GM19043 (cell line): ENCODE measurements at regions not wholly inside any gene's neighbourhood (a gene's known extent, or its start where the extent isn't known, plus 50 kb on each side); places are given as distances from the start of the nearest gene placed in this dataset.
"Not testable (repeated sequence)": the region's sequence is repeated elsewhere in the genome, so short reads cannot be mapped to it uniquely, and the experiment has no call there.

Experiments
- ATAC-seq: cut with Tn5 transposase; IDR thresholded peaks from one replicate; pipeline ENCODE4 v1.9.1; 2021; ENCODE audit warnings: low read depth; ENCODE audit not compliant: unreplicated experiment

DNA sequence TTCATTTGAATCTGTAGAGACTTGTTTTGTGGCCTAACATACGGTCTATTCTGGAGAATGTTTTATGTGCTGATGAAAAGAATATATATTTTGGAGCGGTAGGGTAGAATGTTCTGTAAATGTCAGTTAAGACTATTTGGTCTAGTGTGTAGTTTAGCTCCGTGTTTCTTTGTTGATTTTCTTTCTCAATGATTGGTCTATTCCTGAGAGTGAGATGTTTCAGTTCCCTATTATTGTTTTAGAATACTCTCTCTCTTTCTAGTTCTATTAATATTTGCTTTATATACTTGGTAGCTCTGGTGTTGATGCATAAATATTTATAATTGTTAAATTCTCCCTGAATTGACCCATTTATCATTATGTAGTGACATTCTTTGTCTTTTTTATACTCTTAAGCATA is 236.5 kb downstream of the GLUD2 start:
- ATAC-seq: no peak

DNA sequence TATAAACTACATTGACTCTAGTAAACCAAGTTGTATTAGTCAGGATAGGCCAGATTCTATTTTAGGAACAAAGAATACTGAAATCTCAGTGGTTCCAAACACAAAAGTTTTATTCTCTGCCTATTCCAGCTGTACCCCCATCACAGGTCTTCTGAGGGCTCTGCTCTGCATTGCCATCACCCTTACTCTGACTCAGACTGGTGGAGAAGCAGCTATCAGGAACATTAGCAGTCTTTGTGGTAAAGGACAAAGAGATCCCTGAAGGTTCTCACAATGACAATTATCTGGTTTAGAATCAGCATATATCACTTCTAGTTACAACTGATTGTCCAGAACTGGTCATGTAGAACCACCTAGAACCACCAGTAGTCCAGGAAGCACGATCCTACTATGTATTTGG is 251.1 kb downstream of the GLUD2 start:
- no peak for ATAC-seq

DNA sequence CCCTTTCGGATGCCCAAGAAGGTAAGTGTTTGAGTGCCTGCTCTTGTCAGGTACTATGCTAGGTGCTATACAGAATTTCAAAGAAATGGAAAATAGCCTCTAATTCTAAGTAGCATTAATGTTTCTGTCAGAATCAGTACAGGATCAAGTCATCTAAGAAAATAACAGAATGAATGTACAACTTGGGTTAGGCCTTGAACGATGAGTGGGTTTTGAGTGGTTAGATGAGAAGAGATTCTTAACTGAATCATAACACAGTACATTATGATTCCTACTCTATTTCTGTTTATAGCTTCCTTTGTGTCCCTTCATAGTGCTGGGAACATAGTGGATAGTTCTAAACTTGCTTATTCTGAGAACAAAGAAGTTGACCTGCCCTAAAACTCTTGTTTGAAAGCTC is 253.9 kb downstream of the GLUD2 start:
- no peak for ATAC-seq

DNA sequence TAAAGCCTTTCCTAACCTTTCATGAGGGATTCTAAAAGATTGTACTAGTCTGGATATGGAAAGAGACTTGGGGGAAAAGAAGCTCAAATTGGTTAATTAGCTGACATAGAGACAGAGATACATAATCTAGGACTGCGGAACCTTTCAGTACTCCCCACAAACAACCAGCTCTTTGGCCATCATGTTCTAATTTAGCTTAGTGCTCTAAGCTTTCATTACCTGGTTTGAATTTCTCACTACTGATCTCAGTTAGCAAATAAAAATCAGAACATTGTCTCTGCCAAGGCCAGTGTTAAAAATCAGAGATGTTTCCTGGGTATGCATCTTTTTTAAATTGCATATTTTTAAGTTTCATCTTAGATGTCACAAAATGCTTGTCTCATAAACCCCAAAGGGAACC is 254.4 kb downstream of the GLUD2 start:
- no peak for ATAC-seq

DNA sequence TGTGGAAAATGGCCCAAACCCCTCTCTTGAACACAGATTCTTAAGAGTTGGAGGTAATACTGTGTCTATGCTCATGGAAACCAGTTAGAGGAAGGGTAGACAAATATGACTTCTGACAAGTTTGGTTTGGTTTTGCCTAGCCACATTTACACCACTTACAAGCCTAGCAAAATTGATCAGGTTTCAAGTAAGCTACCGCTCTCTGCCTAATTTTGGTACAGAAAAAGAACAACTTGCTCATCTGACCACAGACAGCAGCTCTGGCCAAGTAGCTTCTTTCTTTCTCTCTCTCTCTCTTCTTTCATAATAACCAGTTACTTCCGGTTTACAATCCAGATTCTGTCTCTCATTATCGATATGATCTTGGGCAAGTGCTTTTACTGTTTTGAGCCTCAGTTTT is 260.0 kb downstream of the GLUD2 start:
- peak; percentile 53 for ATAC-seq

DNA sequence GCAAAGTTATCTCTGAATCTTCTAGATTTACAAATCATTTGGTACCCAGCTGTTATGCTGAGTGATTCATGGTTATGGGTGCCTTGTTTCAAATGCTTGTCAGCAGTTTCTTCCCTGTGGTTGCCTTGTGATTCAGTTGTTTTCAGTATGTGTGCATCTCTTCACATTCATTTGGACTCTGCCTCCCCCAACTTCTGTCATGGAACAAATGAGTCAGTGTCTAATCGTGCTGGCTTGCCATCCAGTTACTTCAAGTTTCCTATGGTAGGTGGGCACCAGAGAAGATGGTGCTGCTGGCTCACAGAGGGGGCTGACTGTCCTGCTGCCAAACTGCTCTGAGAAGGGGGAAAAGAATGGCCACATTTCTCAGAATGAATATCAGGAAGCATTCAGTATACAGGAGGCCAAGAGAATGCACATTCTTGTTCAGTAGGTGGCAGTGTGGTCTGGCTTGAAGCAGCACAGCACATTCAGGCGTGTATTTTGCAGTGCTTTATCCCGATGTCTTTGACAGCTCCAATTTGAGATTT is 260.9 kb downstream of the GLUD2 start:
- peak; percentile 73 for ATAC-seq

DNA sequence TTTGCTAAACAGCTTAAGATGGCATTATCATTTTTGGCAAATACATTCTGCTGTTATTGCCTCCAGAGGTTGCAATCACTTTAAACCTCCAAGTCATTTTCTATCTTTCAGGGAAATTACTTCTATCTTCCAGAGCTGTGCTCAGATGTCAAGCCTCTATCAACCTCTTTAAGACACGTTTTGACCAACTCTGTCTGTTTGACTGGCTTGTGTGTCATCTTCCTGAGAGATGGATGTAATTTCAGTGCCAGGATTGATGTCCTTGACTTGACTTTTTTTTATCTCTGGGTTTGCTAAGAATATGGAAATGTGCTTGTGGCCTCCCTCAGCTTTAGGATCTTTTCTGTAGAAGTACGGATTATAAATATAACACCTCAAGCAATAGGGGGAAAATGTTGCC is 263.4 kb downstream of the GLUD2 start:
- no peak for ATAC-seq

DNA sequence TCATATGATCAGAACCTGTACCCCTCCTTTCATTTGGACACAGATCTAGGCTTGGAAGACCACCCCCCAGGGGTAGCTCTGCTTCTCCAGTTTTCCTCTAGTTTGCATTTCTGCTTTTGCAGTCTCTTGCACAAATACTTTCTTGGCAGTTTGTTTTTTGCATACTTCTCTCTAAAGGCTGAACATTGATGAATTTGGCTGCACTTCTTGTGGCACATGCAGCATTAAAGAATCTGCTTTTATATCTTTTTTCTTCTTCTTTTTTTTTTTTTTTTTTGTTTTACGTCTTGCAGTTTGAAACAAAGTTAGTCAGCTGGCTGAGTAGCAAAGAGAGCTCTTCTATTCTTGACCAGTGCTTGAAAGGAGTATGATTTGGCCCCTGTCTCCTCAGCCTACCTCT is 273.0 kb downstream of the GLUD2 start:
- ATAC-seq: no peak

DNA sequence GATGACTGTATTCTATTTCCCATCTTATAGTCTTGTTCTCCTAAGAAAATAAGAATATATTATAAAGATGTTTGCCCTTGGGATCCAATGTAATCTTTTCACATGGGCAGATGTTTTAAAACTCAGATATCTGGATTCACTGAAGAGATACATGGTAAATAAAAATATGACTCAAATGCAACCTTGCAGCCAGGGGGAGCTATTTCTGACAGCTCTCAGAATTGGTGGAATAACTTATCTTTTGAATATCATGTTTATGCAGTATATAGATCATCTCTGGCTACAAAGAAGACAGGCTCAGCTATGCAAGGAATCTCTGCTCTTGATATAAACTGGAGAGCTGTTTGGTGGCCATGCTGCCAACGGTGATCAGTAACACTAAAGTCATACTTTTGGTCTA is 274.7 kb downstream of the GLUD2 start:
- ATAC-seq: no peak

DNA sequence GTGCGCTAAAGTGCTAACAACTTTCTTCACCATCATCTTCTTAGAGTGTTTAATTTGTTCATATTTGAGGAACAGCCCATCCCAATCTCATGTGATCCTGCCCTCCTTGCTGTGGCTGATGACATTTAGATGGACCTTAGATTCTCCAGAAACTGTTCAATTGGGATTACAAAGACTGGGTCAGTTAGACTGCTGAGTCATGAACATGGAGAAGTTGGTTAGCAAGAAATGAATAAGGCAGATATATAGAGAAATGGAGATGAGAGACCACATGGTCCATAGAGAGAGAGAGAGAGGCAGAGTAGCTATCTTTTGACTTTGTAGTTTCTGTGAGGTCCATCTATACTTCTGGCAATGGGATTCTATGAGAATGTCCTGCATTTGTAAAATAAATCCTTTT is 275.9 kb downstream of the GLUD2 start:
- no peak for ATAC-seq

DNA sequence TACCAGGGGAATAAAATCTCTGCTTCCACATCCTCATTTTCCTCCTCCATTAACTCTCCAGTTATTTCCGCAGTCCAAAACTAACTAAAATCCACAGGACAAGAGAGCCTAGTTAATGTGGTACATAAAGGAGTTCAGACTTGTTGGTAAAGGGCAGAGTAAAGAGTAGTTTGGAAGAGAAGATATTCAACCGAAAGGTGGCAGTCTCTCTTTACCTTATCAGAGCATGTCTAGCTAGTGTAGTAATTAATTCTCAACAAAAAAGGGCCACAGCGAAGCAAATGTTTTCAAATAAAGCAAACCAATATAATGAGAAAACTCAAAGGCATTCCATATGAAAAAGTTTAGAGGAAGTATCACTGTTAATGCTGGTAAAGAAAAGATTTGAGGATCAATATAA is 286.5 kb downstream of the GLUD2 start:
- no peak for ATAC-seq

DNA sequence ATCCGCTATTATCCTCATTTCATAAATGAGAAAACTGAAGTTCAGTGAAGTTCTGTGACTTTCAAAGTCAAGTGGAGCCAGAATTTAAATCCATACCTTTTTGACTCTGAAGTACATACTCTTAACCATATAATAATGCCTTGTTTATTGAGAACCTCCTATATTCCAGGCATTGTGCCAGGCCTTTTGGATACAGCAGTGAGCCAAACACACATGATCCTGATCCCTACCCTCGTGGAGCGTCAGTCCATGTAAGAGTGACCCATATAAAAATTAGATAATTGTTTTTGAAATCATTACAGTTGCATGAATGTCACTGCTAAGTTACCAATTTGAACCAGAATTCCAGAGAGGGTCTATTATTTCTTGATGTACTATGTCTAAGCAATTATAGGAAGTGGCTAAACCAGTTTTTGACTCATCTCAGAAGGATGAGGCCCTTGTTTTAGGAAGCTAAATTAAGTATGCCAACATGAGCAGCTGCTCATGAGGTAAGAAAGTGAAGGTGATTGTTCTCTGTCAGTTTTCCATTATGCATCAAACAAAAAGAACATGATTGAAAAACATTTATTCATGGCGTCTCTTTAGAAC is 289.5 kb downstream of the GLUD2 start:
- no peak for ATAC-seq

DNA sequence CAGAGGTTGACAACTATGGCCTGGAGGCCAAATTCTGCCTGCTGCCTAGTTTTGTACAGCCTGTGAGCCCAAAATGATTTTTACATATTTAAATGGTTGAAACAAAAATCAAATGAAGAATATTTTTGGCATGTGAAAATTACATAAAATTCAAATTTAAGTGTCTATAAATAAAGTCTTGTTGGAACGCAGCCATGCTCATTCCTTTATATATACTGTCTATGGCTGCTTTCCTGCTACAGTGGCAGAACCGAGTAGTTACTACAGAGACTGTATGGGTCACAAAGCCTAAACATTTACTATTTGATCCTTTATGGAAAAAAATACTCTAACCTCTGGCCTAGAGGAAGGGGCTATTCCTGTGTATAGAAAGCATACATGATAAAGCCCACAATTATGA is 290.4 kb downstream of the GLUD2 start:
- ATAC-seq: no peak

DNA sequence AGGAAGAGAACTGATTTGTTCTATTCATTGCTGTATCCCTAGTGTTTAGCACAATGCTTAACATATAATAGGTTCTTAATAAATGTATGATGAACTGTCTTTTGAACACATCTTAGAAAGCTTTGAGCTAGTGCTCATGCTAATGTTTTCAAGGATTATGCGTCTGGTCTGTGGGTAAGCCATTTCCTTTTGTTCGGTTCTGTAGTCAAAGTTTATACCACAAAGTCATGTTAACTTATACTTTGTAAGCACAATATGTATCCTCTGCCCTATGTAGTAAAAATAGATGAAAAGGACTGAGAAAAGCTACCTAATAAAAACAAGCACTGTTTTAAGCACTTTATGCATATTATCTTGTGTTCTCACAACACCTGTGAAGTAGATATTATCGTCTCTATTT is 301.9 kb downstream of the GLUD2 start:
- ATAC-seq: no peak

DNA sequence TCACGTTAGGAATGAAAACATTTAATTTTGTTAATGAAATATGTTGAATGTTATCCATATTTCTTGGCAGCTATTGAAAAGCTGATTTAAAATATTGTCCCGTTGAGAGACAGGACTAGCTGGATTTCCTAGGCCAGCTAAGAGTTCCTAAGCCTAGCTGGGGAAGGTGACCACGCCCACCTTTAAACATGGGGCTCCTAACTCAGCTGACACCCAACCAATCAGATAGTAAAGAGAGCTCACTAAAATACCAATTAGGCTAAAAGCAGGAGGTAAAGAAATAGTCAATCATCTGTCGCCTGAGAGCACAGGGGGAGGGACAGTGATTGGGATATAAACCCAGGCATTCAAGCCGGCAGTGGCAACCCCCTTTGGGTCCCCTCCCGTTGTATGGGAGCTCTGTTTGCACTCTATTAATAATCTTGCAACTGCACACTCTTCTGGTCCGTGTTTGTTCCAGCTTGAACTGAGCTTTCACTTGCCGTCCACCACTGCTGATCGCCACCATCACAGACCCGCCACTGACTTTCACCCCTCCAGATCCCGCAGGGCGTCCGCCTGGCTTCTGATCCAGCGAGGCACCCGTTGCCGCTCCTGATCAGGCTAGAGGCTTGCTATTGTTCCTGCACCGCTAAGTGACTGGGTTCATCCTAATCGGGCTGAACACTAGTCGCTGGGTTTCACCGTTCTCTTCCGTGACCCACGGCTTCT is 308.9 kb downstream of the GLUD2 start:
- ATAC-seq: no peak

DNA sequence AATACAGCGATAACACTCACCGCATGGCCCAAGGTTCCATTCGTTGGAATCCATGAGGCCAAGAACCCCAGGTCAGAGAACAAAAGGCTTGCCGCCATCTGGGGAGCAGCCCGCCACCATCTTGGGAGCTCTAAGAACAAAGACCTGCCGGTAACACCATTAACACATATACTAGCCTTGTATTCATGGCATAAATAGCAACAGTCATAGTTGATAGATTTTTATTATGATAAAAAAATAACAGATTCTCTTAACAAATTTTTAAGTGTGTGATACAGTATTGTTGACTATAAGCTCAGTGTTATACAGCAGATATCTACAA is 309.4 kb downstream of the GLUD2 start:
- ATAC-seq: no peak

DNA sequence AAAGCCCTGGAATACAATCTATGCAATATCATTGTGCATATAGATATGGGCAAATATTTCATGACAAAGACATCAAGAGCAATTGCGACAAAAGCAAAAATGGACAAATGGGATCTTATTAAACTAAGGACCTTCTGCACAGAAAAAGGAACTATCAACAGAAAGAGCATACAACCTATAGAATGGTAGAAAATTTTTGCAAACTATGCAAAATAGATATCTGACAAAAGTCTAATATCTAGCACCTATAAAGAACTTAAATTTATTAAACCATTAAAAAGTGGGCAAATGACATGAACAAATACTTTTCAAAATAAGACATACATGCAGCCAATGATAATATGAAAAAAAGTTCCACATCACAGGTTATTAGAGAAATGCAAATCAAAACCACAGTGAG is 312.9 kb downstream of the GLUD2 start:
- no peak for ATAC-seq

DNA sequence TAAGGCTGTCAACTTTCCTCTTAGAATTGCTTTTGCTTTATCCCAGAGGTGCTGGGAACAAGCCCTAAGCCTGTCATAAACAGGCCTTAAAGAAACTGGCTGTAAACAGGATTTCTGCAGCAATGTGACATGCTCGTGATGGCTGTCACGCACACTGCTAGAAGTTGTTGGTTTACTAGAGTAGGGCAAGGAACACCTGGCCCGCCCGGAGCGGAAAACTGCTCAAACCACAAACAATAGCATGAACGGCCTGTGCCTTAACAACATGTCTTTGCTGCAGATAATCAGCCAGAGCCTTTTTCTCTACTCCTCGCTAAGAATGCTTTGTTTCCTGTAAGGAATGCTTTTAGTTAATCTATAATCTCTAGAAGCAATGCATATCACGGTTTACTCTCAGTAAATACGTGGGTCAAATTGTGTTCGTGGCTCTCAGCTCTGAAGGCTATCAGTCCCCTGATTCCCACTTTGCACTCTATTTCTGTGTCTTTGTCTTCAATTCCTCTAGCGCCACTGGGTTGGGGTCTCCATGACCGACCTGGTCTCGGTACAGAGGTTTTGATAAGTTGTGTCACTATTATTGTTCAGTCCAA is 318.3 kb downstream of the GLUD2 start:
- no peak for ATAC-seq

DNA sequence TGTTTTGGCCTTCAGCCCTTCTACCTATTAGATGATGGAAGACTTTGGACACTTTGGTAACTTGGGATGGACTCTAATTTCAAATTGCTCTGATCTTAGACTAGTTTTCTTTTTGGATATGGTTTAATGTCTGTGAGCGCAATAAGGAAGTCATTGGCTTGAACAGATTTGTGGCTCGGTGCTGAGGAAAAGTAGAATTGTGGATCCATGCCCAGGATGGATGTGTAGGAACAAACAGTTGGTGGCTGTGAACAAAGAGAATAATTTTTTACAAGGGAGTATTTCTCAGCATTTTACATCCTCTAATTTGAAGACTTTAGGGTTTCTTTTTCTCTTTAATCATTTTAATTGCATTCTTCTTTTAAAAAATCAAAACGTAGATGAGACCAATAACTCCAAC is 327.1 kb downstream of the GLUD2 start:
- no peak for ATAC-seq

DNA sequence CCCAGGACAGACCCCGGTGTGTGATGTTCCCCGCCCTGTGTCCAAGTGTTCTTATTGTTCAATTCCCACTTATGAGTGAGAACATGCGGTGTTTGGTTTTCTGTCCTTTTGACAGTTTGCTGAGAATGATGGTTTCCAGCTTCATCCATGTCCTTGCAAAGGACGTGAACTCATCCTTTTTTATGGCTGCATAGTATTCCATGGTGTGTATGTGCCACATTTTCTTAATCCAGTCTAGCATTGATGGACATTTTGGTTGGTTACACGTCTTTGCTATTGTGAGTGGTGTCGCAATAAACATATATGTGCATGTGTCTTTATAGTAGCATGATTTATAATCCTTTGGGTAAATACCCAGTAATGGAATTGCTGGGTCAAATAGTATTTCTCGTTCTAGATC is 334.5 kb downstream of the GLUD2 start:
- not testable (repeated sequence) for ATAC-seq

DNA sequence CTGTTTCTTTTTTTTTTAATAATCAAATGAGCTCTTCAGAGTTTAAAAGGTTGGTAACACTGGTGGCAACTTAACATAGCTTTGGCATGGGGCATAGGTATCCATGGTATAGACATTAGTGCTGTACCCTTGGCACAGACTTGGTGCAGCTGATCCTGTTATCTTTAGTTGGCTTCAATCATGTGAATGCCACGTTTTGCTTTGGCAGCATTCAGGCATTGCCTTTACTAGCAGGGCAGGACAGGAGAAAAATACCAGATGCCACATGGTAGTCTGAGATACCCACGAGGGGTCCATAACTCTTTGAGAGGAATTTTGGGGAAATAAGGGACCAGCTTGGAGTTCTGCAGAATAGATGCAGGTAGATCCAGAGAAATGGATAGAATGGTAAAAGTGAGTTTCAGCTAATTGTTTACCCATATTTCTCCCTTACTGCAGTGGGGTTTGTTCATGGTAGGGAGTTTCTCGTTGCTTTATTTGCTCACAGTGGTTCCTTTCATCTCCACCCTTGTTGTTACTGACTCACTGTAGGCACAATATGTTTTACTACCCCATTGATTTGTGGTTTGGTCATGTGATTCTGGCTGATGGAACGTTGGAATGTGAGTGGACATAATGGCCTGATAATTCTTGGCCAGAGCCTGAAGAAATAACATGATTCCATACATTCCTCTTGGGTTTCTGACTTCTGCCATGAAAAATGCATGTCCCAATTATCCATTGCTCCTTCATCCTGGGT is 342.7 kb downstream of the GLUD2 start:
- no peak for ATAC-seq

DNA sequence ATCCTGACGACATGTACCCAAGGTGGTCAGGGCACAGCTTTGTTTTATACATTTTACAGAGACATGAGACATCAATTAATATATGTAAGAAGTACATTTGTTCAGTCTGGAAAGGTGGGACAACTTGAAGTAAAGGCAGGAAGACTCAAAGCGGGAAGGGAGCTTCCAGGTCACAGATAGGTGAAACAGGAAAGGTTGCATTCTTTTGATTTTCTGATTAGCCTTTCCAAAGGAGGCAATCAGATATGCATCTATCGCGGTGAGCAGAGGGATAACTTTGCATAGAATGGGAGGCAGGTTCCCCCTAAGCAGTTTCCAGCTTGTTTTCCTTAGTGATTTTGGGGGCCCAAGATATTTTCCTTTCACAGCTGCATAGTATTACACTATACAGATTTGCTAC is 358.4 kb downstream of the GLUD2 start:
- ATAC-seq: no peak
